Left ventricle myocardium inferior (tissue), 1 donor: ENCODE measurements at regions not wholly inside any gene's neighbourhood (a gene's known extent, or its start where the extent isn't known, plus 50 kb on each side); places are given as distances from the start of the nearest gene placed in this dataset.
"Not testable (repeated sequence)": the region's sequence is repeated elsewhere in the genome, so short reads cannot be mapped to it uniquely, and the experiment has no call there.

Experiments used
- DNase-seq: peaks from one replicate; pipeline ENCODE4 v3.0.0-alpha.2; 2020
- H3K27ac ChIP-seq: fragments of 200-600 bp; replicated peaks from 2 replicates; pipeline ENCODE4 v1.8.0; 2021
- H3K27me3 ChIP-seq: fragments of 200-600 bp; 2 replicates; pipeline ENCODE4 v1.8.0; 2021; ENCODE audit warnings: low read depth
- H3K36me3 ChIP-seq: fragments of 200-600 bp; 2 replicates; pipeline ENCODE4 v1.8.0; 2021
- H3K4me1 ChIP-seq: fragments of 200-600 bp; 2 replicates; pipeline ENCODE4 v1.8.0; 2021
- H3K4me3 ChIP-seq: fragments of 200-600 bp; 2 replicates; pipeline ENCODE4 v1.8.0; 2021; ENCODE audit warnings: mild to moderate bottlenecking, moderate library complexity
- H3K9me3 ChIP-seq: fragments of 200-600 bp; replicated peaks from 2 replicates; pipeline ENCODE4 v1.8.0; 2021
- CTCF ChIP-seq: fragments of 200-600 bp; IDR thresholded peaks from 2 replicates; pipeline ENCODE4 v1.8.0; 2021; ENCODE audit warnings: antibody characterized with exemption, mild to moderate bottlenecking, borderline replicate concordance
- intact Hi-C: fragments of 100-400 bp; cut with micrococcal nuclease; formaldehyde crosslinking; loops from one replicate; pipeline ENCODE4 v1.11.0; 2022
- donor health status: DM: no; HTN: yes; CAD: no; lungs with severe emphysema.

- intact Hi-C loops = no loop called here
Measured at GRCh38 chr5:3446410-3446809, 149.2 kb upstream of the IRX1 start.

GRCh38 chr5:3445517-3445916 is 150.1 kb upstream of the IRX1 start:
- H3K36me3 ChIP-seq, intact Hi-C loops, H3K4me1 ChIP-seq, H3K4me3 ChIP-seq, H3K9me3 ChIP-seq, H3K27me3 ChIP-seq, DNase-seq, H3K27ac ChIP-seq: not testable (repeated sequence)

More at GRCh38 chr5:3446410-3446809, 149.2 kb upstream of the IRX1 start:
- H3K27me3 ChIP-seq = peaks cover 3% of the 10 kb centered on the region
- TF ChIP-seq CTCF = no peak
- no peak overlapping the region for H3K4me3 ChIP-seq
- H3K9me3 ChIP-seq = peaks cover 7% of the 10 kb centered on the region
- H3K27ac ChIP-seq = no peak overlapping the region
- H3K36me3 ChIP-seq = no peaks in the 10 kb centered on the region
- DNase-seq = no peak
- H3K4me1 ChIP-seq = no peaks in the 10 kb centered on the region

- no peaks in the 10 kb centered on the region for H3K36me3 ChIP-seq
- no peak overlapping the region for H3K27ac ChIP-seq
- no peaks in the 10 kb centered on the region for H3K4me1 ChIP-seq
- peaks cover 52% of the 10 kb centered on the region for H3K27me3 ChIP-seq
- DNase-seq = no peak
- intact Hi-C loops = no loop called here
- no peak overlapping the region for H3K4me3 ChIP-seq
- TF ChIP-seq CTCF = no peak
- no peaks in the 10 kb centered on the region for H3K9me3 ChIP-seq
Measured at GRCh38 chr5:3432135-3432534, 163.5 kb upstream of the IRX1 start.

GRCh38 chr5:3430691-3431090 is 164.9 kb upstream of the IRX1 start:
- no peak overlapping the region for H3K4me3 ChIP-seq
- no peaks in the 10 kb centered on the region for H3K9me3 ChIP-seq
- TF ChIP-seq CTCF = no peak
- H3K27ac ChIP-seq = no peak overlapping the region
- intact Hi-C loops = no loop called here
- H3K36me3 ChIP-seq = no peaks in the 10 kb centered on the region
- peaks cover 46% of the 10 kb centered on the region for H3K27me3 ChIP-seq
- no peaks in the 10 kb centered on the region for H3K4me1 ChIP-seq
- no peak for DNase-seq

GRCh38 chr5:3429962-3430361 is 165.7 kb upstream of the IRX1 start:
- Histone ChIP-seq H3K9me3 (no peaks in the 10 kb centered on the region), H3K4me3 (no peak overlapping the region), H3K36me3 (no peaks in the 10 kb centered on the region), H3K27ac (no peak overlapping the region), H3K4me1 (no peaks in the 10 kb centered on the region), H3K27me3 (peaks cover 43% of the 10 kb centered on the region)
- intact Hi-C loops = no loop called here
- DNase-seq = no peak
- TF ChIP-seq CTCF = no peak

GRCh38 chr5:3428334-3428733 is 167.3 kb upstream of the IRX1 start:
- Histone ChIP-seq H3K4me3 (no peak overlapping the region), H3K27ac (no peak overlapping the region), H3K36me3 (no peaks in the 10 kb centered on the region), H3K4me1 (no peaks in the 10 kb centered on the region), H3K27me3 (peaks cover 36% of the 10 kb centered on the region), H3K9me3 (peaks cover 4% of the 10 kb centered on the region)
- DNase-seq = no peak
- intact Hi-C loops = no loop called here
- no peak for TF ChIP-seq CTCF
